Mesothelial cell of epicardium (in vitro differentiated cells): ENCODE measurements at regions not wholly inside any gene's neighbourhood (a gene's known extent, or its start where the extent isn't known, plus 50 kb on each side); places are given as distances from the start of the nearest gene placed in this dataset.
"Not testable (repeated sequence)": the region's sequence is repeated elsewhere in the genome, so short reads cannot be mapped to it uniquely, and the experiment has no call there.

Experiments used
- DNase-seq, 2 experiments: peaks; one replicate each; pipeline ENCODE4 v3.0.0; 2021; ENCODE audit warnings: low spot score in 2 of 2; ENCODE audit not compliant: unreplicated experiment in 2 of 2
- H3K27ac Mint-ChIP-seq: 2 replicates; pipeline ENCODE4 v1.8.0; 2021; ENCODE audit warnings: mixed read lengths
- H3K27me3 Mint-ChIP-seq: 2 replicates; pipeline ENCODE4 v1.8.0; 2021; ENCODE audit warnings: low read depth, mixed read lengths
- H3K36me3 Mint-ChIP-seq: 2 replicates; pipeline ENCODE4 v1.8.0; 2021; ENCODE audit warnings: mixed read lengths
- H3K4me1 Mint-ChIP-seq: 2 replicates; pipeline ENCODE4 v1.8.0; 2021; ENCODE audit warnings: mixed read lengths
- H3K4me3 Mint-ChIP-seq: 2 replicates; pipeline ENCODE4 v1.8.0; 2021; ENCODE audit warnings: mild to moderate bottlenecking, moderate library complexity, mixed read lengths
- H3K9me3 Mint-ChIP-seq: 2 replicates; pipeline ENCODE4 v1.8.0; 2021; ENCODE audit warnings: mixed read lengths
- CTCF ChIP-seq: fragments of 200-600 bp; sonication (generic); IDR thresholded peaks from one replicate; pipeline ENCODE4 v1.5.0; 2021; ENCODE audit warnings: antibody characterized with exemption; ENCODE audit not compliant: unreplicated experiment

- peak; percentile 64 to 84 for DNase-seq
- Mint-ChIP-seq H3K4me1 (peaks cover 10% of the 10 kb centered on the region), H3K27ac (peak overlapping the region; percentile 41), H3K27me3 (peaks cover 2% of the 10 kb centered on the region), H3K36me3 (peaks cover 1% of the 10 kb centered on the region), H3K9me3 (peaks cover 20% of the 10 kb centered on the region), H3K4me3 (no peak overlapping the region)
- peak; percentile 81 for TF ChIP-seq CTCF
These were observed 62.9 kb upstream of the NID2 start for GRCh38 chr14:52131640-52132320.

- H3K4me1 Mint-ChIP-seq: peaks cover 10% of the 10 kb centered on the region
- no peaks in the 10 kb centered on the region for H3K36me3 Mint-ChIP-seq
- no peak for TF ChIP-seq CTCF
- H3K27me3 Mint-ChIP-seq: peaks cover 2% of the 10 kb centered on the region
- no peak overlapping the region for H3K4me3 Mint-ChIP-seq
- H3K27ac Mint-ChIP-seq: no peak overlapping the region
- no peak for DNase-seq
- peaks cover 7% of the 10 kb centered on the region for H3K9me3 Mint-ChIP-seq
These were observed 60.9 kb upstream of the NID2 start for GRCh38 chr14:52129721-52130120.

GRCh38 chr14:52125885-52126284, 57.0 kb upstream of the NID2 start:
- H3K27me3 Mint-ChIP-seq: no peaks in the 10 kb centered on the region
- H3K36me3 Mint-ChIP-seq: no peaks in the 10 kb centered on the region
- DNase-seq: no peak
- peaks cover 5% of the 10 kb centered on the region for H3K4me1 Mint-ChIP-seq
- TF ChIP-seq CTCF: no peak
- no peak overlapping the region for H3K4me3 Mint-ChIP-seq
- peaks cover 3% of the 10 kb centered on the region for H3K9me3 Mint-ChIP-seq
- no peak overlapping the region for H3K27ac Mint-ChIP-seq

GRCh38 chr14:52124791-52125684, 56.2 kb upstream of the NID2 start:
- no peak overlapping the region for H3K4me3 Mint-ChIP-seq
- DNase-seq: no peak
- H3K27me3 Mint-ChIP-seq: no peaks in the 10 kb centered on the region
- TF ChIP-seq CTCF: no peak
- H3K9me3 Mint-ChIP-seq: peaks cover 3% of the 10 kb centered on the region
- H3K4me1 Mint-ChIP-seq: peaks cover 5% of the 10 kb centered on the region
- no peaks in the 10 kb centered on the region for H3K36me3 Mint-ChIP-seq
- peak overlapping the region; percentile 35 for H3K27ac Mint-ChIP-seq

GRCh38 chr14:52122163-52122562, 53.3 kb upstream of the NID2 start:
- H3K9me3 Mint-ChIP-seq, H3K36me3 Mint-ChIP-seq, H3K27me3 Mint-ChIP-seq, H3K4me3 Mint-ChIP-seq, H3K27ac Mint-ChIP-seq, DNase-seq, H3K4me1 Mint-ChIP-seq: not testable (repeated sequence)

GRCh38 chr14:52121441-52121840, 52.6 kb upstream of the NID2 start:
- no peak for TF ChIP-seq CTCF
- Mint-ChIP-seq H3K4me1 (no peaks in the 10 kb centered on the region), H3K27ac (no peak overlapping the region), H3K36me3 (no peaks in the 10 kb centered on the region), H3K9me3 (peaks cover 3% of the 10 kb centered on the region), H3K4me3 (no peak overlapping the region), H3K27me3 (no peaks in the 10 kb centered on the region)
- no peak for DNase-seq
